Right lobe of liver (tissue), 6 donors: ENCODE measurements at regions not wholly inside any gene's neighbourhood (a gene's known extent, or its start where the extent isn't known, plus 50 kb on each side); places are given as distances from the start of the nearest gene placed in this dataset.

Experiments used
- ATAC-seq, 4 donors: fragments of 200-7000 bp; cut with Tn5 transposase; one replicate each; pipeline ENCODE4 v1.9.1; 2020; ENCODE audit warnings: mild to moderate bottlenecking in 4 of 4, moderate library complexity in 4 of 4
- DNase-seq, 3 donors: peaks; one replicate each; pipeline ENCODE4 v3.0.0-alpha.2; 2020
- H3K27ac ChIP-seq, 3 donors: fragments of 200-600 bp; one replicate each; pipeline ENCODE4 v1.8.0; 2022
- H3K27me3 ChIP-seq, 2 donors: fragments of 200-600 bp; one replicate each; pipeline ENCODE4 v1.8.0; 2022
- H3K36me3 ChIP-seq, 4 donors: fragments of 200-600 bp; sonication (generic) in 1 of 4; one replicate each; pipeline versions ENCODE4 v1.5.1 to v1.8.0; 2017 to 2022; ENCODE audit warnings: control low read depth in 1 of 4
- H3K4me1 ChIP-seq, 4 donors: fragments of 200-600 bp; sonication (generic) in 1 of 4; one replicate each; pipeline versions ENCODE4 v1.5.1 to v1.8.0; 2017 to 2022; ENCODE audit warnings: control low read depth in 1 of 4
- H3K4me3 ChIP-seq, 3 donors: fragments of 200-600 bp; one replicate each; pipeline ENCODE4 v1.8.0; 2022
- H3K9me3 ChIP-seq, 4 donors: fragments of 200-600 bp; sonication (generic) in 1 of 4; one replicate each; pipeline versions ENCODE4 v1.5.1 to v1.8.0; 2017 to 2022; ENCODE audit warnings: control low read depth in 1 of 4
- CTCF ChIP-seq, 4 donors: fragments of 200-600 bp in 3 of 4; fragments of 450-650 bp in 1 of 4; IDR thresholded peaks; one replicate each; pipeline versions ENCODE4 v1.5.1 to v1.8.0; 2016 to 2022; ENCODE audit warnings: antibody characterized with exemption in 4 of 4, mild to moderate bottlenecking in 2 of 4
- POLR2A ChIP-seq: fragments of 450-650 bp; IDR thresholded peaks from one replicate; pipeline ENCODE4 v1.6.1; 2017; ENCODE audit warnings: antibody characterized with exemption, mild to moderate bottlenecking
- WGBS: methylation state at CpG from one replicate; pipeline ENCODE4 v1.1.6; 2018; ENCODE audit warnings: low coverage, low lambda C conversion rate; ENCODE audit not compliant: insufficient coverage; ENCODE audit errors: missing lambda C conversion rate; 5-methylcytosine and 5-hydroxymethylcytosine counted together
- intact Hi-C, 2 donors: fragments of 100-400 bp; cut with DNase I; formaldehyde crosslinking; loops; one replicate each; pipeline versions ENCODE4 v1.11.2 to v1.14.1; 2022
- donor health status: DM: no; HTN: yes; CAD: no.
- donor health status: DM: no; HTN: no; CAD: no.
- donor health status: DM: no; HTN: no; CAD: no.
- donor health status: DM: no; HTN: yes; CAD: no.
- donor health status: DM: no; HTN: yes; CAD: no.

GRCh38 chr12:118780939-118781338 is 200.4 kb upstream of the SRRM4 start:
- no peaks in the 10 kb centered on the region for H3K27me3 ChIP-seq
- WGBS = 19% methylated on average over 6 of the region's 7 CpGs
- no peaks in the 10 kb centered on the region for H3K4me1 ChIP-seq
- no peaks in the 10 kb centered on the region for H3K9me3 ChIP-seq
- ATAC-seq (no peak), DNase-seq (no peak)
- no peak for TF ChIP-seq CTCF (IDR thresholded peaks at IDR 0.05)
- TF ChIP-seq POLR2A = no peak
- H3K4me3 ChIP-seq = no peak overlapping the region
- intact Hi-C loops = no loop called here
- no peaks in the 10 kb centered on the region for H3K36me3 ChIP-seq
- no peak overlapping the region for H3K27ac ChIP-seq

- Histone ChIP-seq H3K36me3 (no peaks in the 10 kb centered on the region), H3K27me3 (no peaks in the 10 kb centered on the region), H3K9me3 (no peaks in the 10 kb centered on the region), H3K4me3 (no peak overlapping the region), H3K4me1 (no peaks in the 10 kb centered on the region), H3K27ac (no peak overlapping the region)
- WGBS = 49% methylated on average over 3 of the region's 3 CpGs
- TF ChIP-seq CTCF (IDR thresholded peaks at IDR 0.05) (no peak), POLR2A (no peak)
- no peak for DNase-seq
- no peak for ATAC-seq
- intact Hi-C loops = no loop called here
These were observed 199.6 kb upstream of the SRRM4 start for GRCh38 chr12:118781692-118782091.

GRCh38 chr12:118783703-118784102 is 197.6 kb upstream of the SRRM4 start:
- no peak overlapping the region for H3K4me3 ChIP-seq
- WGBS = 74% methylated on average over 2 of the region's 2 CpGs
- DNase-seq = no peak
- H3K36me3 ChIP-seq = no peaks in the 10 kb centered on the region
- no peak overlapping the region for H3K27ac ChIP-seq
- H3K27me3 ChIP-seq = no peaks in the 10 kb centered on the region
- no peaks in the 10 kb centered on the region for H3K9me3 ChIP-seq
- ATAC-seq = no peak
- intact Hi-C loops = no loop called here
- TF ChIP-seq CTCF (IDR thresholded peaks at IDR 0.05) (no peak), POLR2A (no peak)
- H3K4me1 ChIP-seq = no peaks in the 10 kb centered on the region

- Histone ChIP-seq H3K4me1 (no peaks in the 10 kb centered on the region), H3K36me3 (no peaks in the 10 kb centered on the region), H3K27ac (no peak overlapping the region), H3K27me3 (no peaks in the 10 kb centered on the region), H3K9me3 (no peaks in the 10 kb centered on the region), H3K4me3 (no peak overlapping the region)
- TF ChIP-seq CTCF (IDR thresholded peaks at IDR 0.05) (no peak), POLR2A (no peak)
- DNase-seq (no peak), ATAC-seq (no peak)
- 64% methylated on average over 1 of the region's 1 CpG for WGBS
- intact Hi-C loops = no loop called here
These were observed 190.8 kb upstream of the SRRM4 start for GRCh38 chr12:118790578-118790977.

- Histone ChIP-seq H3K4me1 (no peaks in the 10 kb centered on the region), H3K9me3 (no peaks in the 10 kb centered on the region), H3K36me3 (no peaks in the 10 kb centered on the region), H3K27ac (no peak overlapping the region), H3K4me3 (no peak overlapping the region), H3K27me3 (peaks cover 0 to 3% of the 10 kb centered on the region in 2 donors)
- 11% methylated on average over 6 of the region's 6 CpGs for WGBS
- TF ChIP-seq CTCF (IDR thresholded peaks at IDR 0.05) (no peak), POLR2A (no peak)
- ATAC-seq (no peak), DNase-seq (no peak)
- intact Hi-C loops = no loop called here
These were observed 167.5 kb upstream of the SRRM4 start for GRCh38 chr12:118813778-118814357.
